Stimulated activated CD4-positive, alpha-beta T cell treated with anti-CD3 and anti-CD28 coated beads, TNF-alpha, amount 100 ng/mL, for 24 hours (primary cell): ENCODE measurements at regions not wholly inside any gene's neighbourhood (a gene's known extent, or its start where the extent isn't known, plus 50 kb on each side); places are given as distances from the start of the nearest gene placed in this dataset.

Experiments
- DNase-seq, 3 experiments: peaks; one replicate each; pipeline ENCODE4 v3.0.0-alpha.2; 2020; ENCODE audit warnings: low read depth in 3 of 3

GRCh38 chr15:77541421-77542181, 91.1 kb downstream of the LINGO1 start:
- DNase-seq, result no peak

DNA sequence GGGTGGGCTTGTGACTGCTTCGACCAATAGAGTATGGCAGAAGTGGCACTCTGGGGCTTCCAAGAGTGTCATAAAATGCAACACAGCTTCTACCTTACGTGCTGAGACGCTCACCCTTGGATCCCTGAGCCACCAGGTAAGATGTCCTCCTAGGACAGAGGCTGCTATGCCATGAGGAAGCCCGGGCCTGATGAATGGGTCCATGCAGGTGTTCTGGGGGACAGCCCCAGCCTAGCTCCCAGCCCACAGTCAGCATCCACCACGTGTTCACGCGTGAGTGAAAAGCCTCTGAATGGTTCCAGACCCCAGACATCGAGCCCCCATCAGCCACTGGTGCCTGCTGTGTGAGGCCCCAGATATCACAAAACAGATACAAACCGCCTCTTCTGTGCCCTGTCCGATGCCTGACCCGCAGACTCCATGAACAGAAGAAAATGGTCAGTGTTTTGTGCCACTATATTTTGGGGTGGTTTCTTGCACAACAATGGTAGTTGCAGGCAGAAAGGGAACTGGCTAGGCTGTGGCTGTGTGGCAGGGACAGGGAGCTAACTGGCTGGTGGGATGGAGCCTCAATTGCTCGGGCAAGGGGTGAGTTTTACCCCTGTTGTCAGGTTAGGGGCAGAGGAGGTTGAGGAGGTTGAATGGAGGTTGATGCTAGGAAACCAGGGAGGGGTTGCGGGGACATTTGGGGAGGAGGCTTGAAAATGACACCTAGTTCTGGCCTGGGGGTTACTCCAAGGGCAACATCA, 92.2 kb downstream of the LINGO1 start:
- no peak for DNase-seq

DNA sequence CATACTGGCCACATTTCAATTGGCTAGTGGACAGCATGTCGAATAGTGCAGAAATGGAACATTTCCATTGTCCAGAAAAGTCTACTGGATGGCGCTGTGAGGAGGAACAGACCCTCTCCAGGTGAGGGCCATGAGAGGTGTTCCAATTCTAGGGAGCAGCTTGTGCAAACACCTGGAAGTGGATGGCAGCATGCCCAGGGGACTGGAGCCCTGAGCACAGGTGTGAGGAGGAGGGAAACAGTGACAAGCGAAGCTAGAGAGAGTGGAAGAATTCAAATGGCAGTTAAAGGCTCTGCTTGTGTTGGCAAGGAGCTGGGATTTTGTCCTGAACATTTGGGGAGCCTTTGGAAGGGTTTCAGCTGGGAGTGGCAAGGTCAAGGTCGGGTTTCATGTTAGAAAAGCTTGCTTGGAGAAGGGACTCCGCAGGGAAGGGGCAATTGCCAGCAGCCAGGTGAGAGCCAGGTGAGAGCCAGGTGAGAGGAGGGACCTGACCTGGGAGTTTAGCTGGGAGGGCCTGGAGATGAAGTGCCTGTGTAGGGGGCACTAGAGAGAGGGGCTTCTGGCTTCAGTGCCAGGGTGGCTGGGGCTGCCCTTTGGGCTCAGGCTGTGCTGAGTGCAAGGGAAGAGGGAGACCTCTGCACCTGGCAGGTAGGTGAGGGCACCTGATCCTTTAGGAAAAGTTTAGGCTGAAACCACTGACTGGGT, 93.8 kb downstream of the LINGO1 start:
- no peak for DNase-seq

- no peak for DNase-seq
These were observed 94.7 kb downstream of the LINGO1 start for GRCh38 chr15:77538027-77538451.

GRCh38 chr15:77537006-77537405, 95.7 kb downstream of the LINGO1 start:
- DNase-seq, result no peak

GRCh38 chr15:77535845-77536244, 96.9 kb downstream of the LINGO1 start:
- no peak for DNase-seq
